Transverse colon (tissue), 4 donors: ENCODE measurements at regions not wholly inside any gene's neighbourhood (a gene's known extent, or its start where the extent isn't known, plus 50 kb on each side); places are given as distances from the start of the nearest gene placed in this dataset.

ENCODE experiments used
- DNase-seq: peaks from one replicate; pipeline ENCODE4 v3.0.0-alpha.2; 2019
- H3K27ac ChIP-seq, 4 donors: fragments of 200-600 bp; sonication (generic); 2 replicates each; pipeline ENCODE4 v1.5.1; 2016 to 2018; ENCODE audit warnings: inconsistent platforms in 4 of 4
- H3K27me3 ChIP-seq: fragments of 200-600 bp; sonication (generic); 2 replicates; pipeline ENCODE4 v1.5.1; 2017; ENCODE audit warnings: inconsistent platforms
- H3K36me3 ChIP-seq, 4 donors: fragments of 200-600 bp; sonication (generic); 2 replicates each; pipeline ENCODE4 v1.5.1; 2017 to 2019; ENCODE audit warnings: inconsistent platforms in 4 of 4
- H3K4me1 ChIP-seq, 4 donors: fragments of 200-600 bp; sonication (generic); 2 replicates each; pipeline ENCODE4 v1.5.1; 2017 to 2020; ENCODE audit warnings: inconsistent platforms in 4 of 4
- H3K4me3 ChIP-seq, 4 donors: fragments of 200-600 bp; sonication (generic); 1 replicate in 1 of 4; 2 replicates in 3 of 4; pipeline versions ENCODE4 v1.5.1 to v1.6.1; 2017 to 2019; ENCODE audit warnings: inconsistent platforms in 4 of 4
- H3K9me3 ChIP-seq, 2 donors: fragments of 200-600 bp; sonication (generic); 2 replicates each; pipeline ENCODE4 v1.5.1; 2017 to 2019; ENCODE audit warnings: inconsistent platforms in 2 of 2
- EP300 ChIP-seq: sonication (generic); formaldehyde crosslinking; IDR thresholded peaks from one replicate; pipeline ENCODE4 v1.6.1; 2017; ENCODE audit warnings: antibody characterized with exemption, low read depth
- POLR2A ChIP-seq: fragments of 450-650 bp; IDR thresholded peaks from one replicate; pipeline ENCODE4 v1.6.1; 2016; ENCODE audit warnings: antibody characterized with exemption, mild to moderate bottlenecking, moderate library complexity
- POLR2AphosphoS5 ChIP-seq, 3 donors: sonication (generic); formaldehyde crosslinking; IDR thresholded peaks; one replicate each; pipeline ENCODE4 v1.6.1; 2016; ENCODE audit warnings: antibody characterized with exemption in 3 of 3
- WGBS, 2 donors: methylation state at CpG; one replicate each; pipeline ENCODE4 v1.1.5; 2018; ENCODE audit warnings: low coverage in 1 of 2; 5-methylcytosine and 5-hydroxymethylcytosine counted together
- in situ Hi-C, 4 donors: fragments of 200-750 bp; cut with MboI; loops; one replicate each; pipeline versions ENCODE4 v1.15.0 to v1.15.1; 2017; ENCODE audit warnings: low sequenced_read_pairs in 3 of 4, low pct_ligation_motif_present in 1 of 4, low pct_unique_long_range_greater_than_20kb in 1 of 4
- intact Hi-C: fragments of 100-400 bp; cut with DNase I; formaldehyde crosslinking; loops from one replicate; pipeline ENCODE4 v1.15.1; 2023; ENCODE audit warnings: low total_unique reads
- TF ChIP-seq, protein P1 (sequence below), 5 experiments: fragments of 200-600 bp in 3 of 5; fragments of 450-650 bp in 2 of 5; sonication (generic) in 3 of 5; IDR thresholded peaks; 1 replicate in 2 of 5; 2 replicates in 3 of 5; pipeline ENCODE4 v1.5.1; 2016 to 2017; ENCODE audit warnings: antibody characterized with exemption in 5 of 5, inconsistent platforms in 3 of 5, mild to moderate bottlenecking in 2 of 5, moderate library complexity in 1 of 5

DNA sequence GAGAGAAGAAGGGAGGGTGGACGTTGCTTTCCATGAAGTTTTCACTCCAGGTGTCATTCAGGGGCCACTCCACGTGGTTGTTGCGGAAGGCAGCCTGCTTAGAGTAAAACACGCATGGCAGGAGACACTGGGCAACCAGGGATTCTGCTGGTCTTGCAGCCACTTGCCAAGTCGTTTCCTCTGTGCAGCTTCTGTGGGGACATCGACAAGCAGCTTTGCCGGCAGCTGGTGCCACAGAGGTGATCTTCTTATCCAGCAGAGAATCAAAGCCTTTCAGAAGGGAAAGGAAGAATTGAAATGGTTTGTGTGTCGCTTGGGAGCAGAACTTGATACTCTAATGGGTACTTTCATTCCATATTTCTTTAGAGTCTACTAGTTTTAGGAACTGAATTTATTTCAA is 867.1 kb upstream of the TENM3 start:
- no peak overlapping the region for H3K4me3 ChIP-seq
- H3K27me3 ChIP-seq, result no peaks in the 10 kb centered on the region
- H3K27ac ChIP-seq, result no peak overlapping the region
- no peaks in the 10 kb centered on the region for H3K9me3 ChIP-seq
- no peaks in the 10 kb centered on the region for H3K4me1 ChIP-seq
- intact Hi-C loops, result no loop called here
- DNase-seq, result no peak
- 65 to 73% methylated on average over 2 to 8 of the region's 8 CpGs for WGBS, 2 donors
- TF ChIP-seq POLR2A (no peak), EP300 (no peak), POLR2AphosphoS5 (IDR thresholded peaks at IDR 0.05) (no peak)
- TF ChIP-seq, protein P1, sequence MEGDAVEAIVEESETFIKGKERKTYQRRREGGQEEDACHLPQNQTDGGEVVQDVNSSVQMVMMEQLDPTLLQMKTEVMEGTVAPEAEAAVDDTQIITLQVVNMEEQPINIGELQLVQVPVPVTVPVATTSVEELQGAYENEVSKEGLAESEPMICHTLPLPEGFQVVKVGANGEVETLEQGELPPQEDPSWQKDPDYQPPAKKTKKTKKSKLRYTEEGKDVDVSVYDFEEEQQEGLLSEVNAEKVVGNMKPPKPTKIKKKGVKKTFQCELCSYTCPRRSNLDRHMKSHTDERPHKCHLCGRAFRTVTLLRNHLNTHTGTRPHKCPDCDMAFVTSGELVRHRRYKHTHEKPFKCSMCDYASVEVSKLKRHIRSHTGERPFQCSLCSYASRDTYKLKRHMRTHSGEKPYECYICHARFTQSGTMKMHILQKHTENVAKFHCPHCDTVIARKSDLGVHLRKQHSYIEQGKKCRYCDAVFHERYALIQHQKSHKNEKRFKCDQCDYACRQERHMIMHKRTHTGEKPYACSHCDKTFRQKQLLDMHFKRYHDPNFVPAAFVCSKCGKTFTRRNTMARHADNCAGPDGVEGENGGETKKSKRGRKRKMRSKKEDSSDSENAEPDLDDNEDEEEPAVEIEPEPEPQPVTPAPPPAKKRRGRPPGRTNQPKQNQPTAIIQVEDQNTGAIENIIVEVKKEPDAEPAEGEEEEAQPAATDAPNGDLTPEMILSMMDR (IDR thresholded peaks at IDR 0.05), result no peak
- H3K36me3 ChIP-seq, result no peaks in the 10 kb centered on the region
- in situ Hi-C loops, result no loop called here

DNA sequence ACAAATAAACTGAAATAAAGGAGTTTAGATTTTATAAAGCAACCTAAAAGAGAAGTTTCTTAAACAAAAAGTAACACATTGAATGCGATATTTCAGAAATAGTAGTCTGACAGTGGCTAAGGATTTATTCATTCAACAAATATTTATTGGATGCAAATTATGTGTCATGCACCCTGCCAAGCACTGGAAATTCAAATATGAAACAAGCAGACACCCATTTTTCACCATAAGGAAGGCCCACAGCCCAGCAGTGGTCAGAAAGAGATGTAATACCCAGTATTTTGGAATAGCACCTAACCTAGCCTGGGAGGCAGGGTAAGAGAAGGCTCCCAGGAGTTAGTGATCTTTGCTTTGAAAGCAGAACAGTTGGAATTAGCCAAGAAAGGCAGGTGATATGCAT is 855.1 kb upstream of the TENM3 start:
- no peak overlapping the region for H3K27ac ChIP-seq
- in situ Hi-C loops (no loop called here), intact Hi-C loops (no loop called here)
- no peak overlapping the region for H3K4me3 ChIP-seq
- no peaks in the 10 kb centered on the region for H3K4me1 ChIP-seq
- 70 to 100% methylated on average over 1 of the region's 1 CpG for WGBS, 2 donors
- DNase-seq, result no peak
- no peaks in the 10 kb centered on the region for H3K36me3 ChIP-seq
- H3K27me3 ChIP-seq, result no peaks in the 10 kb centered on the region
- TF ChIP-seq EP300 (no peak), POLR2AphosphoS5 (IDR thresholded peaks at IDR 0.05) (no peak), POLR2A (no peak)
- TF ChIP-seq, protein P1 (IDR thresholded peaks at IDR 0.05), result no peak
- no peaks in the 10 kb centered on the region for H3K9me3 ChIP-seq

- TF ChIP-seq, protein P1 (IDR thresholded peaks at IDR 0.05), result no peak
- TF ChIP-seq POLR2AphosphoS5 (IDR thresholded peaks at IDR 0.05) (no peak), POLR2A (no peak), EP300 (no peak)
- Histone ChIP-seq H3K4me1 (no peaks in the 10 kb centered on the region), H3K27ac (no peak overlapping the region), H3K4me3 (no peak overlapping the region), H3K27me3 (no peaks in the 10 kb centered on the region), H3K9me3 (no peaks in the 10 kb centered on the region), H3K36me3 (no peaks in the 10 kb centered on the region)
- DNase-seq, result no peak
- in situ Hi-C loops (no loop called here), intact Hi-C loops (no loop called here)
- WGBS, 2 donors, result 40 to 55% methylated on average over 1 of the region's 1 CpG
Observed at GRCh38 chr4:181416966-181417365, 826.2 kb upstream of the TENM3 start.

- Histone ChIP-seq H3K9me3 (no peaks in the 10 kb centered on the region), H3K27me3 (no peaks in the 10 kb centered on the region), H3K4me1 (no peaks in the 10 kb centered on the region), H3K36me3 (no peaks in the 10 kb centered on the region), H3K4me3 (no peak overlapping the region), H3K27ac (no peak overlapping the region)
- 70 to 89% methylated on average over 5 to 8 of the region's 8 CpGs for WGBS, 2 donors
- intact Hi-C loops (no loop called here), in situ Hi-C loops (no loop called here)
- DNase-seq, result no peak
- TF ChIP-seq, protein P1 (IDR thresholded peaks at IDR 0.05), result no peak
- TF ChIP-seq EP300, result no peak
- no peak for TF ChIP-seq POLR2A
- TF ChIP-seq POLR2AphosphoS5 (IDR thresholded peaks at IDR 0.05), result no peak
Observed at GRCh38 chr4:181418496-181418895, 824.7 kb upstream of the TENM3 start.
